ENCODE measurements at regions not wholly inside any gene's neighbourhood (a gene's known extent, or its start where the extent isn't known, plus 50 kb on each side); places are given as distances from the start of the nearest gene placed in this dataset.
A peak's percentile ranks its signal among the peaks of the same experiment; 100 is the strongest.

DNA sequence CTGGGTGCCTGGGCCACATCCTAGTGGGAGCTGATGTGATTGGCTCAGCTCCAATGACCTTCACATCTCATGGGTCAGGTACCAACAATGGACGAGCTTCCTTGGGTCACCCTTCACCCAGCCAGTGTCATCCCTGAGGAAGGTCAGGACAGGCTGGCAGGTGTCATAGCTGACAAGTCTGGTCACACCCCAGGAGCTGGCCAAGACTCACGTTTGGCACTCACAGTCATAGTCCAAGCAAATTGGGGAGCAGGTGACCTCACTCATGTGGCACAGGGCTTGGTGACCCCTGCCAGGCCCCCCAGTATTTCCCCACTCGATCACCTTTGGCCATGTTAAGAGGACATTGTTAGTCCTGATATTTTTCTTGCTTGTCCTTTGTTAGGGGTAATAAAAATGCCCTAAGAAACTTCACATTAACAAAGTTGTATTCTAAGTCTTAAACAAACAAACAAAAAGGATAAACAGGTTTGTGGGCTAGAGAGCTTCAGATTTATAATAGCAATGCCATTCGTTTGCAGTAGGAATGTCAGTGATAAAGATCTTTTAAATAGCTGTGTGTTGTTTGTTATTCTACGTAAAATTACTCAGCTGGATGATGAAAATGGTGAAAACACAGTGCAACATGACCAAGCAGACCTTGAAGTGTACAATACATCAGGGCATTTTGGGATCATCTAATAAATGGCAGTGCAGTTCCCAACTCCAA is 79.5 kb upstream of the POMGNT2 start:
- no peak for ATAC-seq

DNA sequence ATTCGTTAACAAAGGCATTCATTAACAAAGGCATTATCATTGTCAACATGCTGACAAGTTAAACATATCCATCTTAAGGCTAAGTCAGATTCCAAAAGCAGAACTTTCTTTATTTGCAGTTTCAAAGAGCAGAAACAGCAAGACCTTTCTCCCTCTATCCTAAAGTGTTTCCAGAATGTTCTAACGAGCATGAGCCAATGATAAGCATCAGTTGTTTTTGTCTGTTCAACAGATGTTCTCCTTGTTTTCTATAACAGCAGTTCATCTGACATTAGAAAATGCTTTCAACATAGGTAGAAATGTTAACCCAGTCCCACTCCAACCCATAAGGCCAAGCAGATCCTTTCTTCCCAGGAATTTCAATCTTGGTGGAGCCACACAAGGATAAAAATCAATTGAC is 77.6 kb upstream of the POMGNT2 start:
- TF ChIP-seq TCF4 (CRISPR knock-in tag; IDR thresholded peaks at IDR 0.05; ENCODE audit: borderline replicate concordance), result peak; percentile 83
- no peak for TF ChIP-seq ZC3H10 (CRISPR knock-in tag; IDR thresholded peaks at IDR 0.05)
- no peak for ATAC-seq

More for the DNA sequence above, 79.5 kb upstream of the POMGNT2 start:
- no peak for TF ChIP-seq GLIS3 (CRISPR knock-in tag; IDR thresholded peaks at IDR 0.05)
- TF ChIP-seq CSRNP3 (CRISPR knock-in tag; IDR thresholded peaks at IDR 0.05), result no peak
- TF ChIP-seq CREB5 (CRISPR knock-in tag; IDR thresholded peaks at IDR 0.05; ENCODE audit: low read depth), result no peak
- no peak for TF ChIP-seq ESRRG (CRISPR knock-in tag; IDR thresholded peaks at IDR 0.05)
- TF ChIP-seq TSHZ2 (CRISPR knock-in tag; IDR thresholded peaks at IDR 0.05), result no peak
- TF ChIP-seq OSR1 (CRISPR knock-in tag; IDR thresholded peaks at IDR 0.05), result no peak
- TF ChIP-seq ZFP3 (CRISPR knock-in tag; IDR thresholded peaks at IDR 0.05), result no peak
- TF ChIP-seq ZNF565 (CRISPR knock-in tag; conservative IDR thresholded peaks at IDR 0.05; ENCODE audit: low read depth), result no peak
- no peak for TF ChIP-seq RARB (CRISPR knock-in tag; IDR thresholded peaks at IDR 0.05)
- no peak for TF ChIP-seq BACH2 (CRISPR knock-in tag; IDR thresholded peaks at IDR 0.05; ENCODE audit: borderline replicate concordance)
- no peak for TF ChIP-seq ZNF8 (CRISPR knock-in tag; IDR thresholded peaks at IDR 0.05)
- no peak for TF ChIP-seq ISL1 (CRISPR knock-in tag; IDR thresholded peaks at IDR 0.05)
- no peak for TF ChIP-seq ARNTL (CRISPR knock-in tag; IDR thresholded peaks at IDR 0.05; ENCODE audit: borderline replicate concordance, low read depth)
- no peak for TF ChIP-seq ZFP30 (CRISPR knock-in tag; IDR thresholded peaks at IDR 0.05)
- no peak for TF ChIP-seq CSDC2 (CRISPR knock-in tag; IDR thresholded peaks at IDR 0.05)
- no peak for TF ChIP-seq ZC3H10 (CRISPR knock-in tag; IDR thresholded peaks at IDR 0.05)
- no peak for TF ChIP-seq PPARA (CRISPR knock-in tag; IDR thresholded peaks at IDR 0.05; ENCODE audit: borderline replicate concordance)

DNA sequence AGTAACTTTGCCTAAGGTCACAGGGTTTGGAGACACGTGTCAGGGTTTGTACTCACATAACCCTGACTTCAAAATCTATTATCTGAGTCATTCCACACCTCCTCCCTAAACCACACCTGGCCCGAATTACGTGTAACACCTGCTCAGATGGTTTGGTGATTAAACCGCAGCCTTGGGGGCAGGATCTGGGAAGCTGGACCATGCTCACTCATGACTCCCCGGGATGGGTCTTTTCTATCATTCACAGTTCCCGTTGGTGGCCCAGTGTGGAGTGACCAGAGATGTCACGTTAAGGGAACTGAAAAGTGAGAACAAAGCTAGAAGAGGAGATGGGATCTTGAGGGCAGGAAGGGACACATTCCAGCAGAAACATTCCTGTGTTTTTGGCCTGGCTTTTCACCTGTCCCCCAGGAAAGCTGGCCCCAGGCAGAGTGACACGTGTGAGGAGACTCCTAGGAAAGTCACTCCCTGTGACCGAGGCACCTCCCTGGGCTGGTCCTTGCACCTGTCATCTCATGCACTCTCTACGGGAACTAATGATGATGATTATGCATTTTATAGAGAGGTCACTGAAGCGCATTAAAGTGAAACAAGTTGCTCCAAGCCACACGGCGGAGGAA is 75.4 kb upstream of the POMGNT2 start:
- no peak for ATAC-seq
- TF ChIP-seq TCF4 (CRISPR knock-in tag; IDR thresholded peaks at IDR 0.05; ENCODE audit: borderline replicate concordance) (no peak), TSHZ2 (CRISPR knock-in tag; IDR thresholded peaks at IDR 0.05) (no peak), ZNF565 (CRISPR knock-in tag; conservative IDR thresholded peaks at IDR 0.05; ENCODE audit: low read depth) (no peak), SNAI2 (CRISPR knock-in tag; IDR thresholded peaks at IDR 0.05) (no peak), GLIS3 (CRISPR knock-in tag; IDR thresholded peaks at IDR 0.05) (no peak), TOX (CRISPR knock-in tag; IDR thresholded peaks at IDR 0.05; ENCODE audit: borderline replicate concordance) (no peak), ZNF70 (CRISPR knock-in tag; IDR thresholded peaks at IDR 0.05) (no peak), ISL1 (CRISPR knock-in tag; IDR thresholded peaks at IDR 0.05) (no peak), RARB (CRISPR knock-in tag; IDR thresholded peaks at IDR 0.05) (no peak), ZFP30 (CRISPR knock-in tag; IDR thresholded peaks at IDR 0.05) (no peak), ZFP3 (CRISPR knock-in tag; IDR thresholded peaks at IDR 0.05) (no peak), BACH2 (CRISPR knock-in tag; IDR thresholded peaks at IDR 0.05; ENCODE audit: borderline replicate concordance) (no peak)
- TF ChIP-seq, protein P1, sequence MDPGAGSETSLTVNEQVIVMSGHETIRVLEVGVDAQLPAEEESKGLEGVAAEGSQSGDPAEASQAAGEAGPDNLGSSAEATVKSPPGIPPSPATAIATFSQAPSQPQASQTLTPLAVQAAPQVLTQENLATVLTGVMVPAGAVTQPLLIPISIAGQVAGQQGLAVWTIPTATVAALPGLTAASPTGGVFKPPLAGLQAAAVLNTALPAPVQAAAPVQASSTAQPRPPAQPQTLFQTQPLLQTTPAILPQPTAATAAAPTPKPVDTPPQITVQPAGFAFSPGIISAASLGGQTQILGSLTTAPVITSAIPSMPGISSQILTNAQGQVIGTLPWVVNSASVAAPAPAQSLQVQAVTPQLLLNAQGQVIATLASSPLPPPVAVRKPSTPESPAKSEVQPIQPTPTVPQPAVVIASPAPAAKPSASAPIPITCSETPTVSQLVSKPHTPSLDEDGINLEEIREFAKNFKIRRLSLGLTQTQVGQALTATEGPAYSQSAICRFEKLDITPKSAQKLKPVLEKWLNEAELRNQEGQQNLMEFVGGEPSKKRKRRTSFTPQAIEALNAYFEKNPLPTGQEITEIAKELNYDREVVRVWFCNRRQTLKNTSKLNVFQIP (CRISPR knock-in tag; IDR thresholded peaks at IDR 0.05; ENCODE audit: borderline replicate concordance, low read depth), result no peak
